UCSD-AML1 (cell line): ENCODE measurements at regions not wholly inside any gene's neighbourhood (a gene's known extent, or its start where the extent isn't known, plus 50 kb on each side); places are given as distances from the start of the nearest gene placed in this dataset.

Experiments used
- DNase-seq: peaks from one replicate; lab custom pipeline; 2025; ENCODE audit not compliant: unreplicated experiment; lab: John Stamatoyannopoulos, UW

DNA sequence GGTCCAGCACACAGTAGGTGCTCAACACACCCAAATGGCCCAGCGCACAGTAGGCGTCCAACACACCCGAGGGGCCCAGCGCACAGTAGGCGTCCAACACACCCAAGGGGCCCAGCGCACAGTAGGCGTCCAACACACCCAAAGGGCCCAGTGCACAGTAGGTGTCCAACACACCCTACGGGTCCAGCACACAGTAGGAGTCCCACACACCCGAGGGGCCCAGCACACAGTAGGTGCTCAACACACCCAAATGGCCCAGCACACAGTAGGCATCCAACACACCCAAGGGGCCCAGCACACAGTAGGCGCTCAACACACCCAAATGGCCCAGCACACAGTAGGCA lies 80.8 kb downstream of the FOXL3 start:
- DNase-seq, result no peak

GRCh38 chr7:371119-371778 lies 81.3 kb downstream of the FOXL3 start:
- no peak for DNase-seq

GRCh38 chr7:371779-372545 lies 82.0 kb downstream of the FOXL3 start:
- DNase-seq, result no peak

GRCh38 chr7:372546-372931 lies 82.6 kb downstream of the FOXL3 start:
- DNase-seq, result no peak

- DNase-seq, result no peak
Observed at GRCh38 chr7:372932-373791, 83.2 kb downstream of the FOXL3 start.

- DNase-seq, result no peak
Observed at GRCh38 chr7:373818-374705, 84.1 kb downstream of the FOXL3 start.

GRCh38 chr7:374706-375311 lies 84.8 kb downstream of the FOXL3 start:
- no peak for DNase-seq

DNA sequence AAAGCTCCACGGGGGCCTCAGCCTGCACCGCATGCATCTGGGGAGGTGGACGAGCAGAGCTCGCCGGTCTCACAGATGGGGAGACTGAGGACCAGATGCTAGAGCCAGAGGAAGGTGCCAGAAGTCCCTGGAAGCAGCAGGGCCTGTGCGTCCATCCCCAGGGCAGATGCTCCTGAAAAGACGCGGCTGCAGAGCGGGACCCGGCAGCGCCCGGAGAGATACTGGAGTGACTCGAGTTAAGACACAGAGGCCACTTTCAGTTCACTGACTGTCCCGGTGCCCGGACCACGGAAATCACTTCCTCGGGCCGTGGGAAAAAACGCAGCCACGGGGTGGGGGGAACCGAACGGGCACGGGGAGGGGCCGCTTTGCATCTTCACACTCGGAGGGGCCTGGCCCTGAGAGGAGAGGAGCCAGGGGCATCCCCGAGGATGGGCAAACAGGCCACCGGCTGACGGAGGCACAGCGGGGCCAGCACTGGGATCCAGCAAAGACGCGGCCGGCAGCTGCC lies 85.4 kb downstream of the FOXL3 start:
- no peak for DNase-seq

DNA sequence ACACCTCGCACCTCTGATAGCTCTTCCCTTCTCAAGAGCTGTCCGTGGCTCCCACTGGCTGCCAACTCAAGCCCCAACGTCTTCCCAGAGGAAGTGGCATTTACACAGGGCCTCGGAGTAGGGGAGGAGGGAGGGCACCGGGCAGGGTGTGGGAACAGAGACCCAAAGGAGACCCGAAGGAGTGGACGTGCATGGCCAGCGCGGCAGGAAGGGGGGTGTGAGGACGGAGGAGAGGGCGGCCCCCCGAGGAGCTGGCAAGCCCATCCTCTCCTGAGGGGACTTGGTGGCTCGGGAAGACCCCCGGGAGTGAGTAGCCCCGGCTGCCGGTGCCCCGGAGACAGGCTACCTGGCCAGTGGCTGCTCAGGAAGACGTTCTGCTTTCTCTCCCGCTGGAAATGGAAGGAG lies 85.9 kb downstream of the FOXL3 start:
- DNase-seq, result no peak

DNA sequence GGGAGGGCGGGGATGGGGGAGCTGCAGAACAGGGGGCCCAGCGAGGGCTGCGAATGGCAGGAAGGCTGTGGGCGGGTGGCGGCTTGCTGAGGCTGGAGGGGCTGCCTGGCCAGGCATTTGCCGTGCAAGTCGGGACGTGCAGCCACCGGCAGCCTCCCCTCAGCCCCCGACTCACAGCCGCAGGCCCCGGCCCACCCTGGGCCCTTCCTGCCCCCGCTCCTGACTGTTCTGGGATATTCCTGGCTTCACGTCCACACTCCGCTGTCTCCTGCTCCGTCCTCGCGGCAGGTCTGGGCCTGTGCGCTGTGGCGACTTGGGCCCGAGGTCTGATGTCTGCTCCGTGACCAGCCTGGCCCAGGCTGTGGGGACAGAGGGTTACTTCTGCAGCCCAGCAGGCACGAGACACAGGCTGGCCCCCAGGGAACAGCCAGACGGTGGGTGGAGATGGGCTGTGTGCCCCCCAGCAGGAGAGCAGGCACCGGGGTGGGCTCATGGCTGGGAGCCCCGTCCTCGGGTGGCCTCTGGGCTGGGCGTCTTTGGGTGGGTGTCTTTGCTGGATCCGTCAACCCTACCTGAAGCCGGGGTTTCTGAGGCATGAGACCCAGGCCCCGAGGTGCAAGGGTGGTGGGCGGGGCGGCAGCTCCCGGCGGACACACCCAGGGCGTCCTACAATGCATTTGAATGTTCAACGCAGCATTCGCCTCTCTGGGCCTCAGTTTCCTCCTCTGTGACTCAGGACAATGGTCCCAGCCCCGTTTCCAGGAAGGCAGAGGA lies 86.5 kb downstream of the FOXL3 start:
- no peak for DNase-seq

- no peak for DNase-seq
Observed at GRCh38 chr7:377080-378040, 87.4 kb downstream of the FOXL3 start.

DNA sequence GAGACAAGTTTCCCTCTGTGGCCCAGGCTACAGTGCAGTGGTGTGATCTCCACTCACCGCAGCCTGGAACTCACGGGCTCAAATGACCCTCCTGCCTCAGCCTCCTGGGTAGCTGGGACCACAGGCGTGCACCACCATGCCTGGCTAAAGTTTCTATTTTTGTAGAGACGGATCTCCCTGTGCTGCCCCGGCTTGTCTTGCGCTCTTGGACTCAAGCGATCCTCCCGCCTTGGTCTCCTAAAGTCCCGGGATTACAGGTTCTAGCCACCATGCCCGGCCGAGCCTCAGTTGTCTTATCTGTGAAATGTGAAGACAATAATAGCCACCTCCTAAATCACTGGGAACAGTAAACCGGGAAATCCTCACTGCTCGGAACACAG lies 88.1 kb downstream of the FOXL3 start:
- DNase-seq, result no peak

- no peak for DNase-seq
Observed at GRCh38 chr7:378551-379455, 88.8 kb downstream of the FOXL3 start.

DNA sequence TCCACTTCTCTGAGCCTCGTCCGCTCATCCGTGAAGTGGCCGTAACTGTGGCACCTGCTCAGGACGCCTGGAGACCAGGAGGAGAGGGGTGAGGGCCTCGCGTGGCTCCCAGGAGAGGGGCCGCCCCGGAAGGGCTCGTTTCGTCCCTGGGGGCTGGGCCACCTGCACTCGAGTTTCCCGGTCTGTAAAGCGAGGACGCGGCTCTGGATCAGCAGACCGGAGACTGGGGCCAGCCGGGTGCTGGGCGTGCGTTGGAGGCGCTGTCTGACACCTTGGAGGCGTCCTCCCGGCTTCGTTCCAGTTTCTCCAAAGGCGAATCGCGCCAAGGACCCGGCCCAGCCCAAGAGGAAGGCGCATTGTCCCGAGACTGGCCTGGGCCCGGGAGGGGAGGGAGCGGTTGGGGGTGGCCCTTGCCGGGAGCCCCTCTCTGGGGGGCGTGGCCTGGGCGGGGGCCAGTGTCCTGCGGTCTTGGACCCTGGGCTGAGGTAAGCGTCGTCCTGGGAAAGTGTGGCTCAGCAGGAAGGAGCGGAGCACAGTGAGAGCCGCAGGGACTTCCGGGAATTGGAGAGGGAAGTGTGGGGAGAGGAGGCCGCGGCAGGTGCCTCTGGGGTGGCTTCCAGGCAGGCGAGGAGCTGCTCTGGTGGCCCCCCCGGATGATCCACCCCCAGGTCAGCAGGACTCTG lies 89.6 kb downstream of the FOXL3 start:
- DNase-seq, result peak; percentile 15

DNA sequence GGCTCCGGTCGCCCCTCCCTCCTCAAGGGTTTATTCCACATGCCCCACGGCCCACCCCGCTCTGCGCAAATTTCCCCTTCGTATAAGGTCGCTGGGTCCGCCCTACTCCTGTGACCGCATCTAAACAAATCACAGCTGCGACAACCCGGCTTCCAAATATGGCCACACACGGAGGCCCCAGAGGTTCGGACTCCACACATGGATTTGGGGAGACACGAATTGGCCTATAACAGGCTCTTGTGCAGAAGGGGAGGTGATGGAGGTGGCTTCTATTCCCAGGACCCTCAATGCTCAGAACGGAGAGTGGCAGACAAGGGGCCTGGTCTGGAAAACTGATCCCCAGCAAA lies 90.1 kb downstream of the FOXL3 start:
- DNase-seq, result no peak

GRCh38 chr7:380711-381210 lies 90.8 kb downstream of the FOXL3 start:
- no peak for DNase-seq
